Prostate gland (tissue), 2 donors: ENCODE measurements at regions not wholly inside any gene's neighbourhood (a gene's known extent, or its start where the extent isn't known, plus 50 kb on each side); places are given as distances from the start of the nearest gene placed in this dataset.

ENCODE experiments used
- CTCF ChIP-seq, 4 experiments: fragments of 200-600 bp in 2 of 4; fragments of 450-650 bp in 2 of 4; sonication (generic) in 2 of 4; IDR thresholded peaks; 1 replicate in 3 of 4; 2 replicates in 1 of 4; pipeline ENCODE4 v1.5.1; 2016 to 2019; ENCODE audit warnings: antibody characterized with exemption in 4 of 4, mild to moderate bottlenecking in 2 of 4, moderate library complexity in 2 of 4
- POLR2A ChIP-seq: fragments of 450-650 bp; IDR thresholded peaks from one replicate; pipeline ENCODE4 v1.6.1; 2016; ENCODE audit warnings: antibody characterized with exemption, mild to moderate bottlenecking
- POLR2AphosphoS5 ChIP-seq: sonication (generic); formaldehyde crosslinking; IDR thresholded peaks from one replicate; pipeline ENCODE4 v1.6.1; 2017; ENCODE audit warnings: antibody characterized with exemption

GRCh38 chr3:162390891-162391290 lies 894.3 kb downstream of the OTOL1 start:
- TF ChIP-seq CTCF (IDR thresholded peaks at IDR 0.05) (no peak), POLR2AphosphoS5 (no peak), POLR2A (no peak)
